AG04449 (cell line): ENCODE measurements at regions not wholly inside any gene's neighbourhood (a gene's known extent, or its start where the extent isn't known, plus 50 kb on each side); places are given as distances from the start of the nearest gene placed in this dataset.

Source experiments
- CTCF ChIA-PET: fragments of 350-600 bp; formaldehyde crosslinking; extraction: SDS; loops from one replicate; lab custom pipeline; 2021; ENCODE audit warnings: antibody characterized with exemption; lab: Yijun Ruan, JAX
- POLR2A ChIA-PET: fragments of 400-600, 350-600 bp; formaldehyde crosslinking; extraction: SDS; loops from one replicate; lab custom pipeline; 2020; ENCODE audit warnings: antibody characterized with exemption, inconsistent platforms; lab: Yijun Ruan, JAX
- DNase-seq: peaks from one replicate; pipeline ENCODE4 v3.0.0-alpha.2; 2010; ENCODE audit warnings: low read depth, low spot score
- H3K4me3 ChIP-seq: 2 replicates; pipeline ENCODE4 v1.5.1; 2011; ENCODE audit warnings: low read depth, mild to moderate bottlenecking, control low read depth, low read length
- TF ChIP-seq, protein P1 (sequence below): IDR thresholded peaks from one replicate; pipeline ENCODE4 v1.5.1; 2011; ENCODE audit warnings: mild to moderate bottlenecking, moderate library complexity, low read length, control low read depth, inconsistent platforms; ENCODE audit not compliant: insufficient read depth; ENCODE audit errors: missing control alignments

DNA sequence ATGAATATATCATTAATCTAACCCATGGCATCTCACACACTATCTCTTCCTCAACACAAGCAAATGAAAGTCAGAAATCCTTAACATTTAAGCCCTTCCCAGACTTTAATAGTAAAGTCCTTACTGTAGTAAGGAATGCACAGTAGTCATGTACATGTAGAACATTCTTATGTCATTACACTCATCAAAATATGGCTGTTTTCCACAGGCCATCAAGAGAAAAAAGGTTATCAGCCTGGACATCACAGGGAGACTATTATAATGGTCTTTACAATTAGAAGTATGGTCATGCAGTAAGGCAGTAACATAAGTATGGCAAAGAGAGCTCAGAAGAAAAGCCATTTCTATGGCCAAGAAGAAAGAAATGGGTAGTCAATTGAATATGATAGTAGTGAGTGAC, 121.2 kb downstream of the SLC6A15 start:
- ChIA-PET CTCF (no interaction called here), POLR2A (no interaction called here)
- no peak overlapping the region for H3K4me3 ChIP-seq
- DNase-seq: no peak
- TF ChIP-seq, protein P1, sequence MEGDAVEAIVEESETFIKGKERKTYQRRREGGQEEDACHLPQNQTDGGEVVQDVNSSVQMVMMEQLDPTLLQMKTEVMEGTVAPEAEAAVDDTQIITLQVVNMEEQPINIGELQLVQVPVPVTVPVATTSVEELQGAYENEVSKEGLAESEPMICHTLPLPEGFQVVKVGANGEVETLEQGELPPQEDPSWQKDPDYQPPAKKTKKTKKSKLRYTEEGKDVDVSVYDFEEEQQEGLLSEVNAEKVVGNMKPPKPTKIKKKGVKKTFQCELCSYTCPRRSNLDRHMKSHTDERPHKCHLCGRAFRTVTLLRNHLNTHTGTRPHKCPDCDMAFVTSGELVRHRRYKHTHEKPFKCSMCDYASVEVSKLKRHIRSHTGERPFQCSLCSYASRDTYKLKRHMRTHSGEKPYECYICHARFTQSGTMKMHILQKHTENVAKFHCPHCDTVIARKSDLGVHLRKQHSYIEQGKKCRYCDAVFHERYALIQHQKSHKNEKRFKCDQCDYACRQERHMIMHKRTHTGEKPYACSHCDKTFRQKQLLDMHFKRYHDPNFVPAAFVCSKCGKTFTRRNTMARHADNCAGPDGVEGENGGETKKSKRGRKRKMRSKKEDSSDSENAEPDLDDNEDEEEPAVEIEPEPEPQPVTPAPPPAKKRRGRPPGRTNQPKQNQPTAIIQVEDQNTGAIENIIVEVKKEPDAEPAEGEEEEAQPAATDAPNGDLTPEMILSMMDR: no peak

DNA sequence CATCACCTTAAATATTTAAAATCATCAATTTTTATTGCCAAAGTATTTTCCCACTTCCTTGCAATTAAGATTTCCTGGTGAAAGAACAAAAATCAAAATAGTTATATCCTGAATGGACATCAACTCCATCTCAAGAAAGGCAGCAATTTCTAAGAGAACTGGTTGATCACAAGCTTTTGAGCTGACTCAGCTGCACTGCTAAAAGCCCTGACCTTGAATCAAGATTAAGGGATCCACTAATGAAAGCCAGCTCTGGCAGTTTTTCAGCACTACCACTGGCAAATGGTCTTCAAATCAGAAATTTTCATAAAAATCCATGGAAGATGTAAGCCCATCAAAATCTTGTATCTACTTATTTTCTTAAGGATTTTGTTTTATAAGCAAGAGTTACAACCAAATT, 123.4 kb downstream of the SLC6A15 start:
- TF ChIP-seq, protein P1: no peak
- no peak for DNase-seq
- ChIA-PET CTCF (no interaction called here), POLR2A (no interaction called here)
- H3K4me3 ChIP-seq: no peak overlapping the region

DNA sequence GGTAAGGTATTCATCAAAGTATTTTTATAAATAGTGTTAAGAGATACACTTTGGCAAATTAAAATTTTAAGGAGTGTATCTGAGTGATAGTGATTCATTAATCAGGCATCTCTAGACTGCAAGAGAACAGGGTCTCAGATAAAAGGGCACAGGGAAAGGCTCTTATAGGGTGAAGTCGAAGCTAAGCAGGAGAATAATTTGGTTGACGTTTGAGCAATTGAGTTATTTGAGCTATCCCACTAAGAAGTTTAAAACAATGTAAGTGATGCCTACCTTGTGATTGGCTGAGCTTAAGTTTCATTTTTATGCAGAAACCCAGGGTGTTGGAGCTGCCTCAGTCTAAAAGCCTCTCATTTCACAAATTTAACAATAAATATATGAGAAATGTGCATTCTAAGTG, 125.3 kb downstream of the SLC6A15 start:
- POLR2A ChIA-PET: no interaction called here
- DNase-seq: no peak
- CTCF ChIA-PET: no interaction called here
- TF ChIP-seq, protein P1: no peak
- no peak overlapping the region for H3K4me3 ChIP-seq

DNA sequence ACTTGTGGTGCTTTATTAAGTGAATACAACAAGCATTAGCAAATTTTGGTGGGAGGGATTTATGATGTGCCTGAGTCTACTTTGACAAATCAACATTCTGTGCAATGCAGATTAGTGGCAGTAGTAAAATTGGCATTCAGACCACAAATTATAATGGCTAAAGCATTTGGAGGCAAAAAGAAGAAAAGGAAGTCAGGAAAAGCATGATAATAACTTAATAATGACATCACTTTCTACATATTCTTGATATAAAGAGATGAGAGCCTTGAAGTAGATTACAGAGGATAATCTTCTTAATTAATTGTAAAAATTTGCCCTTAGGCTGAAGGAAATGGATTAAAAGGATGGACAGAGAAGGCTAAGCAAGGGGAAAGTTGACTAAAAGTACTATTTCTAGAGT, 126.0 kb downstream of the SLC6A15 start:
- no peak overlapping the region for H3K4me3 ChIP-seq
- ChIA-PET CTCF (no interaction called here), POLR2A (no interaction called here)
- TF ChIP-seq, protein P1: no peak
- DNase-seq: no peak

DNA sequence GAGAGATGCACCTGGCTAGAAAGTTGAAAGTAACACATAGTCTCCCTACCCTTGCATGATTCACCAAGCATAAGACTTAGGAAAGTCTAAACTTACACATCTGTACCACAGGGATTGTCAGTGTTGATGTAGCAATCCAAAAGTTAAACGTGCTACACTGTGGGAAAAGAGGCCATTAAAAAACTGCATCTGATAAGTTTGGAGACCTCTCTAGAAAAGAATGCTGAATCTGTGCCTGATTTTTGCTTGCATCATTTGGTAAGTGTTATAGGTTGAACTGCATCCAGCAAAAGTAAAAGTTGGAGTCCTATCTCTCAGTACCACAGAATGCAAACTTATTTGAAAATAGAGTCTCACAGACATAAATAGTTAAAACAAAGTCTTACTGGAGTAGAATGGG, 126.6 kb downstream of the SLC6A15 start:
- TF ChIP-seq, protein P1: no peak
- POLR2A ChIA-PET: no interaction called here
- DNase-seq: peak; percentile 62
- H3K4me3 ChIP-seq: no peak overlapping the region
- CTCF ChIA-PET: no interaction called here

DNA sequence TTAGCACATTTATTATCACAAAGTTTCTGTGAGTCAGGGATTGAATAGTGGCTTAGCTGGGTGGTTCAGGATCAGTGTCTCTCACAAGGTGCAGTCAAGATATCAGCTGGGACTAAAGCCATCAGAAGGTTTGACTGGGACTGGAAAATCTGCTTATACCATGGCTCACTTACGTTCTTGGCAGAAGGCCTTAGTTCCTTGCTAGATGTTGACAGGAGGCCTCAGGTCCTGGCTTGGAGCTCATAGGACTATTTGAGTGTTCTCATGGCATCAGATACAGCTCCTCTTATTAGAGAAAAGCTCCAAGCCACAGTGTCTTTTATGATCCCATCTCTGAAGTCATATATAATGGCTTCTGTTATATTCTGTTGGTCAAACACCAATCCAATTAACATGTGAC, 127.3 kb downstream of the SLC6A15 start:
- ChIA-PET CTCF (no interaction called here), POLR2A (no interaction called here)
- DNase-seq: no peak
- no peak overlapping the region for H3K4me3 ChIP-seq
- TF ChIP-seq, protein P1: no peak
